GM21367 (cell line): ENCODE measurements at regions not wholly inside any gene's neighbourhood (a gene's known extent, or its start where the extent isn't known, plus 50 kb on each side); places are given as distances from the start of the nearest gene placed in this dataset.
"Not testable (repeated sequence)": the region's sequence is repeated elsewhere in the genome, so short reads cannot be mapped to it uniquely, and the experiment has no call there.

Experiments used
- ATAC-seq: cut with Tn5 transposase; IDR thresholded peaks from one replicate; pipeline ENCODE4 v1.9.1; 2021; ENCODE audit not compliant: unreplicated experiment

- no peak for ATAC-seq
Measured at GRCh38 chr4:147151763-147152162, 206.1 kb upstream of the TTC29 start.

GRCh38 chr4:147157860-147158701, 212.4 kb upstream of the TTC29 start:
- ATAC-seq, result no peak

- ATAC-seq, result peak; percentile 89
Measured at GRCh38 chr4:147160908-147161513, 215.3 kb upstream of the TTC29 start.

GRCh38 chr4:147163311-147163710, 217.6 kb upstream of the TTC29 start:
- no peak for ATAC-seq

GRCh38 chr4:147168200-147168599, 222.5 kb upstream of the TTC29 start:
- not testable (repeated sequence) for ATAC-seq

GRCh38 chr4:147173322-147173721, 227.7 kb upstream of the TTC29 start:
- ATAC-seq, result no peak

GRCh38 chr4:147173797-147174432, 228.3 kb upstream of the TTC29 start:
- no peak for ATAC-seq

- ATAC-seq, result no peak
Measured at GRCh38 chr4:147174591-147174990, 228.9 kb upstream of the TTC29 start.

GRCh38 chr4:147175460-147176025, 229.9 kb upstream of the TTC29 start:
- no peak for ATAC-seq

- ATAC-seq, result no peak
Measured at GRCh38 chr4:147182041-147182440, 236.4 kb upstream of the TTC29 start.

- ATAC-seq, result no peak
Measured at GRCh38 chr4:147192679-147193078, 247.0 kb upstream of the TTC29 start.

- no peak for ATAC-seq
Measured at GRCh38 chr4:147194114-147194513, 248.4 kb upstream of the TTC29 start.

GRCh38 chr4:147194604-147195003, 248.9 kb upstream of the TTC29 start:
- no peak for ATAC-seq

- no peak for ATAC-seq
Measured at GRCh38 chr4:147195386-147195785, 249.7 kb upstream of the TTC29 start.

GRCh38 chr4:147198411-147199051, 252.9 kb upstream of the TTC29 start:
- no peak for ATAC-seq

- no peak for ATAC-seq
Measured at GRCh38 chr4:147201016-147201415, 255.4 kb upstream of the TTC29 start.

GRCh38 chr4:147206807-147207206, 261.1 kb upstream of the TTC29 start:
- no peak for ATAC-seq

GRCh38 chr4:147207911-147208310, 262.2 kb upstream of the TTC29 start:
- ATAC-seq, result no peak

- ATAC-seq, result no peak
Measured at GRCh38 chr4:147217655-147218054, 263.2 kb upstream of the EDNRA start.

- no peak for ATAC-seq
Measured at GRCh38 chr4:147219145-147219544, 261.8 kb upstream of the EDNRA start.

GRCh38 chr4:147220833-147221232, 260.1 kb upstream of the EDNRA start:
- ATAC-seq, result no peak
